GM13977 (cell line): ENCODE measurements at regions not wholly inside any gene's neighbourhood (a gene's known extent, or its start where the extent isn't known, plus 50 kb on each side); places are given as distances from the start of the nearest gene placed in this dataset.

Experiments used
- DNase-seq: peaks from one replicate; pipeline ENCODE4 v3.0.0; 2012; ENCODE audit warnings: low spot score
- in situ Hi-C: fragments of 300-500 bp; cut with MboI; formaldehyde crosslinking; loops from one replicate; pipeline ENCODE4 v1.12.0; 2022; ENCODE audit warnings: low sequenced_read_pairs, low pct_unique_long_range_greater_than_20kb, mixed read lengths, inconsistent platforms; ENCODE audit not compliant: unreplicated experiment
- TF ChIP-seq, protein P1 (sequence below): IDR thresholded peaks from 2 replicates; pipeline ENCODE4 v1.5.1; 2012; ENCODE audit warnings: mild to moderate bottlenecking, control low read depth; ENCODE audit not compliant: insufficient read depth; ENCODE audit errors: extremely low read depth, missing control alignments

DNA sequence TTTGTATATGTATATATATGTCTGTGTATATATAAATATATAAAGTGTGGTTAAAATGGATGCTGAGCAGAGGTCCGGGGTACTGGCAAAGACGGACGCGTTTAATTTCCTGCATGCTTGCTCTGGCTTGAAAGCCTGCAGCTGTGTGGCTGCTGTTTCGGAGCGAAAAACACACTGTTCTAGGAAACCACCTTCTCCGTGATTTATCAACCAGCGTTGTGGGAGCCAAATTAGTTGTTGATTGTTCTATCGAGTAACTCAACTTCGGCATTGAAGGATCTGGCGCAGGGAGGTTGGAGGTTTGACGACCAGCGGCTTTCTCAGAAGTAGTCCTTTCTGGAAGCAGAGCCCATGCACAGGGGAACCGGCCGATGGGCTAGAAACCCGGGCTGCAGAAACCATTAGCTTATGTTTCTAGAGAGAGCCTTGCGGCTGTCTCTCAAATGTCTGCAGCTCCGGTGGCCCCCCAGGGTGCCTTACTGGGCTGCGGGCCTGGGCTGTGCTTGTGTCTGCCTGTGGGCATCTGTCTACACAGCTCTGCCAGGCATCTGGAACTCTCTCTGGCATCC lies 81.8 kb downstream of the EDN3 start:
- DNase-seq = no peak
- TF ChIP-seq, protein P1, sequence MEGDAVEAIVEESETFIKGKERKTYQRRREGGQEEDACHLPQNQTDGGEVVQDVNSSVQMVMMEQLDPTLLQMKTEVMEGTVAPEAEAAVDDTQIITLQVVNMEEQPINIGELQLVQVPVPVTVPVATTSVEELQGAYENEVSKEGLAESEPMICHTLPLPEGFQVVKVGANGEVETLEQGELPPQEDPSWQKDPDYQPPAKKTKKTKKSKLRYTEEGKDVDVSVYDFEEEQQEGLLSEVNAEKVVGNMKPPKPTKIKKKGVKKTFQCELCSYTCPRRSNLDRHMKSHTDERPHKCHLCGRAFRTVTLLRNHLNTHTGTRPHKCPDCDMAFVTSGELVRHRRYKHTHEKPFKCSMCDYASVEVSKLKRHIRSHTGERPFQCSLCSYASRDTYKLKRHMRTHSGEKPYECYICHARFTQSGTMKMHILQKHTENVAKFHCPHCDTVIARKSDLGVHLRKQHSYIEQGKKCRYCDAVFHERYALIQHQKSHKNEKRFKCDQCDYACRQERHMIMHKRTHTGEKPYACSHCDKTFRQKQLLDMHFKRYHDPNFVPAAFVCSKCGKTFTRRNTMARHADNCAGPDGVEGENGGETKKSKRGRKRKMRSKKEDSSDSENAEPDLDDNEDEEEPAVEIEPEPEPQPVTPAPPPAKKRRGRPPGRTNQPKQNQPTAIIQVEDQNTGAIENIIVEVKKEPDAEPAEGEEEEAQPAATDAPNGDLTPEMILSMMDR = no peak
- in situ Hi-C loops = no loop called here

DNA sequence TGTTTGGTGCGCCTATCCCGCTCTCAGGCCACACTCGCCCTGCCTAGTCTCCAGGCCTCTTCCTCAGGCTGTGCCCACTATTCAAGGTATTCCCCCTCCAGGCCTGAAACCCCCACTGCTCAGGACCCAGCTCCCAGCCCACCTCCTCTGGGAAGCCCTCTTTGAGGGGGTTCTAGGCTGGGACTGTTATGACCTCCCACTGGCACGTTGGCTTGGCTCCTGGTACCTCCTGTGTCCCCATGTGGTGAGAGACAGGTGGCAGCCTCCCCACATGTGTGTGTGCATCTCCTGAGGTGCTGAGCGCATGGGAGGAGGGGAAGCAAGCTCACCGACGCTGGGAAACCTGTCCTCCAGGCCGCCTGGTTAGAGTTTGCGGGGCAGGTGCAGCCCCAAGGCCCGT lies 82.5 kb downstream of the EDN3 start:
- no peak for DNase-seq
- TF ChIP-seq, protein P1 = no peak
- in situ Hi-C loops = no loop called here

DNA sequence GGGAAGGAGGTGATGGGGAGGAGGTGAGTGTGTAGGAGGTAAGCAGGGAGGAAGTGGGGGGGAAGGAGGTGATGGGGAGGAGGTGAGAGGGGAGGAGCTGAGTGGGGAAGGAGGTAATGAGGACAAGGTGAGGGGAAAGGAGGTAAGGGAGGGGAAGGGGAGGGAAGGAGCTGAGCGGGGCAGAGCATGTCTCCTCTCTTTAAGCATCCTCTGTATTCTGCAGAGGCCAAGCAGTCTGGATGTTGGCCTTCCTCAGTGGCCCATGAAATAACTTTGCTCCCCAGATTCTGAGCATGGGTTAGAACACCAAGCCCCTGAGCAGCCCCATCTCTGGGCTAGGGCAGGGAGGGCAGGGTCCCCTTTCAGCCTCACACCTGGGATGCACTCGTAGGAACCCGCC lies 84.6 kb downstream of the EDN3 start:
- in situ Hi-C loops = no loop called here
- TF ChIP-seq, protein P1 = no peak
- DNase-seq = no peak

DNA sequence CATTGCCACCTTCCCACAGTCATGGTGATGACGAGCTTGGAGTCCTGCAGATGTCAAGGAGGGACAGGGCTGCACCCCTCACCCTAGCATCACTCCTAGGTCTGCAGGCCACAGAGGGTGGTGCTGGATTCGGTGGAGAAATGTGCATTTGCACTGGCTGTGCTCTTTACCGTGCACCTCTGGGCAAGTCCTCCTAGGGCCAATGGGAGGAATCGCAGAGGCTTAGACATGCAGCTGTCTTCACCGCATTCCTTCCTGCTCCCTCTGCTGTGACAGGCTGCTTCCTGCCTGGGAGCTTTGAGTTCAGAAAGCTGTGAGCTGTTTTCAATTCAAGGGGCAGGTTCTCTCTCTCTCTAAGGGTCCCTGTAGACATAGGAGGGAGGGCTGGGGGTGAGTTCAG lies 85.1 kb downstream of the EDN3 start:
- no peak for DNase-seq
- TF ChIP-seq, protein P1 = no peak
- in situ Hi-C loops = no loop called here

DNA sequence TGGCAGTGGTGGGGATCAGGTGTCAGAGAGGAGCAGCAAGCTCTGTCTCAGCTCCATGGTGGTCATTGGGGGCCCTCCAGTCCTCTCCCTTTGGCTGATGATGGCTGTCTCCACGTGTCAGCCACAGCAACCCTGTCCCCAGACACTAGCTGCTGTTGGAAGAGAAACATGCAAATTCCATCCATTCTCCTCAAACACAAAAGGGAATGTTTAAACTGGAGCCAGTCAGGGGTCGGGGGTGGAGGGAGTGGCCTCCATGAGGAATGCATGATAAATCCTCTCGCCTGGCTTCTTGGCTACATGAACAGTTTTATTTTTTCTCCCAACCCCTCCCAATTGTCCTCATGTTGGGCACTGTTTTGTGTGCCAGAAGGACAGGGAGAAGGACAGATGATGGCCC lies 86.4 kb downstream of the EDN3 start:
- TF ChIP-seq, protein P1 = no peak
- in situ Hi-C loops = no loop called here
- DNase-seq = no peak

GRCh38 chr20:59387891-59388290 lies 87.5 kb downstream of the EDN3 start:
- DNase-seq = no peak

More at GRCh38 chr20:59387891-59388290, 87.5 kb downstream of the EDN3 start:
- in situ Hi-C loops = no loop called here
- TF ChIP-seq, protein P1 = no peak
